DMS 273 (cell line): ENCODE measurements at regions not wholly inside any gene's neighbourhood (a gene's known extent, or its start where the extent isn't known, plus 50 kb on each side); places are given as distances from the start of the nearest gene placed in this dataset.
"Not testable (repeated sequence)": the region's sequence is repeated elsewhere in the genome, so short reads cannot be mapped to it uniquely, and the experiment has no call there.

ENCODE experiments used
- DNase-seq: peaks from one replicate; lab custom pipeline; 2025; ENCODE audit not compliant: unreplicated experiment; lab: John Stamatoyannopoulos, UW

DNA sequence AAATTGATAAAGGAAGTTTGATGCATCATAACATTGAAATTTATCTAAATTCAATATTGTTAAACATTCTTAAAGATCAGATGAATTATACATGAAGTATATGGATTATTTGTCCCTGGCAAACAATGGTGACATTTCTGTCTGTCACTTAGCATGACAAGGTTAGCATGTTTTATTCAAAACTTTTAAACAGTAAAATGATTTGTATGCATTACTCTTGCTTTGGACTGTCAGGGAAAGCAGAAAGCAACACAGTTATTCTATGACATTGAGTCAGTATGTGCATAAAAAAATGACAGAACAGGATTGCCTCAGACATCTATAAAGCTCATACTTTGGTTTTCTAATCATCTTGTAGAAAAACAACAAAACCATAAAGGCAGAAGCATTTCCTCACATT, 193.7 kb downstream of the IZUMO3 start:
- no peak for DNase-seq

DNA sequence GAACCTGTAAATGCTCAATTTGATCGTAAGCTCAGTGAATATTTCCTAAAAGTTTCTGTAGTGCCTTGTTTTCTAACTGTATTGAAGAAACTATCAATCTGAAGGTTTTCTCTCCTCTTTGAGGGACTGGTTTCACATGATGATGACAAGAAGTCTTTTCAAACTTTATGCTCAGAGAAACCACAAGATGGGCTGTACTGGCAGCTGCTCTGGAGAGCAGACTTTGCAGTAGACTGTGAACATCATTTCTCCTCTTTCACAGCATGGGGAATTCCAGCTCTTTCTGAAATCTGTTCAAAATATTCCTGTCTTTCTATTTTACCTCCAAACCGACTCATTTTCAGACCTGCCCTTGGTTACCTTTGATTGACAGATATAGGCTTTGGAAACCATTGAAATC, 194.4 kb downstream of the IZUMO3 start:
- DNase-seq: no peak

DNA sequence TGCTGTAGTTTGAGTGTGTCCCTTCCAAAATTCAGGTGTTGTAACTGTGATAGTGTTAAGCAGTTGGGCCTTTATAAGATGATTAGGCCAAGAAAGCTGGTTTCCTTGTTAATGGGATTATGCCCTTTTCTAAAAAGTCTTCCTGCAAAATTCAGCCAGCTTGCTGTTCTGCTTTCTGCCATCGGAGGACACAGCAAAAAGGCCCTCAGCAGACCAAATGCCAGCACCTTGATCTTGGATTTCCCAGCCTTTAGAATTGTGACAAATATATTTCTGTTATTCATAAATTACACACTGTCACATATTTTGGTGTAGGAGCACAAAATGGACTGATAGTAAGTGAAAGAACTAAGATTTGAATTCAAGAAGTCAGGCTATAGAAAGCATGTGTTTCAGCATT, 203.2 kb downstream of the IZUMO3 start:
- DNase-seq: no peak

DNA sequence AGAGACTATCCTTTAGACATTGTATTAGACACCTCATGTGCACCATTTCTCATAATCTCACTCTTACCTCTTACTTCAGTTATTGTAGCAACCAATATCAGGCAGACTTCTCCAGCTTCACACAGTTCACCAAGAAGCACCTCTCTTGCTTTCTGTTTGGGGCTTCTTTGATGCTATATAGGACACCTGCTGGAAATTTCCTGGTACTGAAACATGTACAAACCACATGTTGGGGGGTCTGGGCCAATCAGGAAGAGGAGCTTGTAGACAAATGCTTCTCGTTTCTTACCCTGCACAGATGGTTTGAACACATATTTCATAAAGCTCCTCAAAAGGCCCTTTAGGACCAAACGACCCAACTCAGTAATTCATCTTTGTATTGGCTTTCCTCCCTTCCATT, 212.1 kb downstream of the IZUMO3 start:
- peak; percentile 22 for DNase-seq

DNA sequence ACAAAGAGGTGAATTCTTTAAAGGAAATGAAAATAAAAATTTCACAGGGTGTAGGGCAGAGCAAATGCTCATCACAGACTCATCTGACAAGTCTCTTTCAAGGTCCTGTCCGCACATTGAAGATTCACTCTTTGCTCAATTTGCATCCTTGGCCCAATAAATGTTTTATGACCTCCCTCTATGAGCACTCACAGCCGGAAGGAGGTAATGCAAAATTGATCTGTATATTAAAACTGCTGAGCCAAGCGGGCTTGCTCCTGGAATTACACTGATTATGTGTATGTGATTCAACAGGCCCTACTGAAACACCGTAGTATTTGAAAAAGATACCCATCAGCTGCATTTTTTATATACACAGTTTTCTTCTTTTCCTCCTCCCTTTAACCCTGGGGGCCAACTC, 246.8 kb downstream of the IZUMO3 start:
- no peak for DNase-seq

DNA sequence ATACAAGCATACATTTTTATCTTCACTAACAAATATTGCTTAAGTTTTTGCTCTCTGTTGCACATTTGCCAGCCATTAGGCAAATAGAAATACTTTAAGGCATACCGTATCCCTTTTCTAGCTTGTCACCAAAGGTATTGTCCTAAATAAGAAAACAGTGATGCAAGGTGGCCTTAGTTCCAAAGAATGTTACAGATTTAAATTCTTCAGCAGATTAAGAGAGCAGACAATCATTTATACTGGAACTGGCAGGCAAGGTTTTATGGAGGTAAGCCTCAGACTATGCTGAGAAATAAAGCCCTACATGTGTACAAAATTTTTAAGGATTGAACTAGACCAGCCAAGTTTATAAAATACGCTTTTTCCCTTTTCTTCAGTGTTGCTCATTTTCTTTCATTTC, 247.8 kb downstream of the IZUMO3 start:
- DNase-seq: no peak

DNA sequence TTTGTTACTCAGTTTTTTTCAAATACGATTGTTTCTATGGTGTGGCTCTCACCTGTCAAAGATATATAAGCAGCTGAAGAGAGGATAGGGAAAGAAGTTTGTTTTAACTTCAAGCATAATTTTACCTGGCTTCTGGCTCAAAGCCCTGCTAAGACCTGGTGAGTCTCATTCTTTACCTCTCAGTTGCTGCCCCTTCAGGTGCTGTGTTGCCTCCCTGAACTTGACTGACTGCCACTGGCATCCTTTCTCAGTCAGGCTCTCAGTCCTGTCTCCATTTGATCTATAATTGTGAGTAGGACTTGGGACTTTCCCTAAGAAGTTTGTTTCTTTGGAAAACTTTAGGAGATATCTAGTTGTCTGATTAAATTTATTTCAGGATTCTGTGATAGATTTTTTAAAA, 249.6 kb downstream of the IZUMO3 start:
- DNase-seq: no peak

DNA sequence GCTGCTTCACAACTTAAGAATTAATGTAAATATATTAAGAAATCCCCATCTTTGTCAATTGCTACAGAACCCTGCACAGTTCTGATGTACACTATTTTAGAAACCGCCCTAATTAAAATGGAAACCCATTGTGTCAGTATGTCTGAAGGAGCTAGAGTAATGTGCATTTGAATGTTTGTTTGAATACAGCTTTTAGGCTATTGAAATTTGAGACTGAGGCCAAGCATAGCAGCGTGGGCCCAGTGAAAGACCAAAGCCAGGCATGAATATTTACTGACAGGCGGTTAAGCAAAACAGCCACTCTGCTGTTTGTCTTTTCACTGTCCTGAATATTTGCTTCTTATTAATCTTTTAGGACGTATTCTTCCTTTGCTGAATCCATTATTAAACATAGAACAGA, 252.3 kb downstream of the IZUMO3 start:
- DNase-seq: no peak

DNA sequence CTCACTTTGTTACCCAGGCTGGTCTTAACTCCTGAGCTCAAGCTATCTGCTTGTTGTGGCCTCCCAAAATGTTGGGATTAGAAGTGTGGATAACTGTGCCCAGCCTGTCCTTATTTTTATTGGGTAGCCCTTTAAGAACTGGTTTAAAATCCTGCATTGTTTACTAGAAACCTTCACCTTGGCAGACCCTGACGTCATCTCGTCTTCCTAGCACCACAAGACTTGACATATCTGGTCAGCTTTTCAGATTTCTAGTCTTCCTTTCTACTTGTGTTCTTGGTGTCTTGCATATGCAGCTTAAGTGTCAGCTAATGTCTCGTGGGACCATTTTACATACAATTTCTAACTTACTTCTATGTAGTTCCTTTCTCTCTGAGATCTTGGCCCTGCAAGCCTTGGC, 258.9 kb downstream of the IZUMO3 start:
- DNase-seq: no peak

DNA sequence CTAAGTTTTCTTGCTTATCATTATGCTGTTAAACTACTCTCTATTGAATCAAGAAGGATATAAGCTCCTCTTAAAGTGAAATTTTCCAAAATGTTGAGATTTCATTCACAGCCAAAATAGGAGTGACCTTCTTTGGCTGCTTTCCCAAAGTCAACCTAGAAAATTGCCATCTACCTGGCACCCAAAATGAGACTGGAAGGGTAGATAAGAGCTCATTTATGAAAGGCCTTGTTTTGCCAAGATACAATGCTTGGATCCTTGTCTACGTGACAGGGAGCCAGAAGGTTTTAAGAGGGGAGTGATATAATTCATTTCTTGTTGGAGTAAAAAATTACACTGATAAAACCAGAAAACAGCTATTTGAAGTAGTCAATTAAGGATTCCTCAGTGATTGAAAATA, 287.1 kb downstream of the IZUMO3 start:
- no peak for DNase-seq

DNA sequence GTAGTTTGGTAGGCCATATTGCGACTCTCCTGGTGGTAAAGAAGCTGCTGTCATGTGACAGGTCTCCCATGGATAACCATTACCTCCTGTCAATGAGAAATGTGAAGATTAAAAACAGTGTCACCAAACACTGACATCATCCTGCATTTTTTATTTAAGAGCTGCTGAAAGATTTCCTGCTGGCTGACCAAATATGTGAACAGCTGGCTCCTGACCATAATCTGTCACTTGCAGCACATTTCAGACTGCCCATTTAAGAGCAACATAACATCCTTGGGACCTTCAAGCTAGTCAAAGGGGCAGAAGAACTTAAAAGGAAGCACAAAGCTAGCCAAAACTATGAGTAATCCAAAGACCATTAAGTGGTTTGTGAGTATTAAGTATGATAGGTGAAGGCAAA, 288.0 kb downstream of the IZUMO3 start:
- DNase-seq: peak; percentile 49

DNA sequence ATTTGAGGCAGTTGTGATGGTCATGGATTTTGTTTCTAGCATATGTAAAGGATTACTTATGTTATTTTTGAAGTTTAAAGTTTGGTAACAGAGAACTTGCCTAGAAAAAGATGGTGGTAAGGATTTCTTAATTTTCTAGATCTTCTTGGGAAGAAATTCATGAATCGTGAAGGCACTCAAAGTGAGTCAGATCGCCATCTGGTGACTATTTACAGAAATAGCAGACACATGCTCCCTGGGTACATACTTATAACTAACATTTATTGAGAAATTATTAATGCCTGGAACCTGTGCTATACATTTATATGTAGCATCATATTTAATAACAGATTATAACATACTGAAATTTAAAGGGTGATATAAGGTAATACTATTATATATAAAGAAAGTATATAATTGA, 299.7 kb downstream of the IZUMO3 start:
- DNase-seq: peak; percentile 65

DNA sequence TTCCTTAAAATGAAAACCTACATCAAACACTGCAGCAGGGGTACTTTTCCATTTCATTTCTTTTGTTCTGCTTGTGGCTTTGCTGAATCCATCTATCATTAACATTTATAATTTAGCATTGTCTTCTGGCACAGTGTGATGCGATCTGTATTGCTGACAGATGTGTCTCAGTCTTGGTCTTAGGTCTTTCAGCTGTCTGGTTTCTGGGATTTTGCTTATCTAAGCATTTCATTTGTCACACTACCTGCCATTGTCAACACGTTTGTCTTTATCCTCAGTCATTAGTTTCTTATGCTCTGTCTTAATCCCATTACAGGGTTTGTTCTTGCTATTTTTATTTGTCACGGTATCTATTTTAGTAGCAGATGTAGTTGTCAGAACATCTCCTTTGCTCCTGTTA, 303.1 kb downstream of the IZUMO3 start:
- no peak for DNase-seq

DNA sequence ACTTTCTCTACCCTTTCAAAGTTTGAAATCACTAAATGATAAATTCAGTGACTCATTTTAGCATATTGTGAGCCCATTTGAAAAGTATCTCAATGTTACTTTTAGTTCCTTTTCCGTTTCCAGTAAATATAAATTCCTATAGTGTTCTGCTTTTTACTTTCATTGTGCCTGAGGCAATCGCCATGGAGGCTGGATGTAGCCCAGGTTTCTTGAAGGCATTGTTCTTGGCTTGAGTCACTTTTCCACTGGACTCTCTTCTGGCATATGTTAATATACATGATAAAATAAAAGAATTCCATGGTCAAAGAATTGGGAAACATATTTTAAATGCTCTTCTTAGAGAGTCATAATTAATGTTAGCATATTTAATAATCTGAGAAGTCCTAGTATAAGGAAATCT, 327.0 kb downstream of the IZUMO3 start:
- DNase-seq: no peak

DNA sequence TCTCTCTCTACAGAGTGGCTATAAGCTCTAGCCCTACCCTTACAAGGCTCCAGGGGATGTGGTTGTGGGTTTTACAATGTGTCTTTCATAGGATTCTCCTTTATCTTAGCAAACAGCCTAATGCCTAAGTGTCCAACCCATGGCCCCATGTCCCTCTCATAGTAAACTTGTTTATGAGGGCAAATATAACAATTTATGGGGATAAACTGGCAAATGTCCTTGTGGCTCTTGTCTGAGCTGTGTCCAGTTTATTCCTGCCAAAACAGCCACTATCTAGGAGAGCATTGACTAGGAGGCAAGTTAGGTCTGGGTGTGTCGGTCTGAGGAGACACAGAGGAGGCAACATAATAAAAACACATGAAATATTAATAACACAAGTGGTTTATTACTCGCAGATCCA, 335.1 kb downstream of the IZUMO3 start:
- DNase-seq: no peak

DNA sequence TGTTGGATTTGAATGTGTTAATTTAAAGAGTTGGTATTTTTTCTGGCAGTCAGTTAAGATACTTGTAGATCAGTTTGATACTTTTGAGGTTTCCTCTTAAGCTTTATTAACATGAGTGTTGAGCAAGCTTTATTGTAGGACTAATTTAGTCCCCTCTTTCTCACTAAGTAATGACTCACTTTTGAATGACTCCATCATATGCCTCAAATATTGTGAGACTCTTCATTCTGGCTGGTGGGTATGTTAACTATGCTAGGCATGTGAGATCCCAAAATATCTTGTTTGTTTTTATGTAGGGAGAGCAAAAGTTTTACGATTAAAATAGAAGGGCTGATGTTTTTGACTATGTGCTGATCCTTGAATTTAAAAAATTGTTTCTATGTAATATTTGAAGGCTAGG, 355.7 kb downstream of the IZUMO3 start:
- no peak for DNase-seq

DNA sequence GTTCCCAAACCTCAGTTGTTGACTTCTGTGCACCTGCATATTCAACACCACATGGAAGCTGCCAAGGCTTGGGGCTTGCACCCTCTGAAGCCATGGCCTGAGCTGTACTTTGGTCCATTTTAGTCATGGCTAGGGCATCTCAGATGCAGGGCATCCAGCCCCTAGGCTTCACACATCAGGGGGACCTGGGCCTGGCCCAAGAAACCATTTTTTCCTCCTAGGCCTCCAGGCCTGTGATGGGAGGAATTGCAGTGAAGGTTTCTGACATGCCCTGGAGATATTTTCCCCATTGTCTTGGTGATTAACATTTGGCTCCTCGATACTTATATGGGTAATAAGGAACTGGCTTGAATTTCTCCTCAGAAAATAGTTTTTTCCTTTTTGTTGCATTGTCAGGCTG, 354.5 kb upstream of the ELAVL2 start:
- not testable (repeated sequence) for DNase-seq

DNA sequence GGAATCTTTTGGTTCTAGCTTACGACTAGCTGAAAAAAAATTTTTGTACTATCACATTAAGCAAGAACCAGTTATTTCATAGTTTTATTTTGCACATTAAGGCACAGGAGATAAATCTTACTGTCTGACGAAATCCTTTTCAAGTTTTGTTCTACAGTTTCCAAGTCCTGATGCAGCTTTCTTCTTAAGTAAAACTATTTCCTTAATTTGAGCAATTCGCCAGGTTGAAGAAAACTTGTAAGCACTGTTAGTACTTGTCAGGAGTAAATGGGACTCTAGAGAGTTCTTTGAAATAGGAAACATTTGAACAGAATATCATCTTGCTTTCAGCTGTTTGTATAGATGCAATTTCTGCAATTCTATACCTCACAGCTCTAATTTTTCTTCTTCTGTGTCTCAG, 318.8 kb upstream of the ELAVL2 start:
- no peak for DNase-seq

DNA sequence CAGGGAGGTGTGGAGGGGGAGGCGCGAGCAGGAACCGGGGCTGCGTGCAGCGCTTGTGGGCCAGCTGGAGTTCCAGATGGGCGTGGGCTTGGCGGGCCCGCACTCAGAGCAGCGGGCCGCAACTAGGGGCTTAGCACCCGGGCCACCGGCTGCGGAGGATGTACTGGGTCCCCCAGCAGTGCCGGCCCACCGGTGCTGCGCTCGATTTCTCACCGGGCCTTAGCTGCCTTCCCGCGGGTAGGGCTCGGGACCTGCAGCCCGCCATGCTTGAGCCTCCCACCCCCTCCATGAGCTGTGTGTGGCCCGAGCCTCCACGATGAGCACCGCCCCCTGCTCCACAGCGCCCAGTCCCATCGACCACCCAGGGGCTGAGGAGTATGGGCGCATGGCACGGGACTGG, 309.0 kb upstream of the ELAVL2 start:
- not testable (repeated sequence) for DNase-seq

DNA sequence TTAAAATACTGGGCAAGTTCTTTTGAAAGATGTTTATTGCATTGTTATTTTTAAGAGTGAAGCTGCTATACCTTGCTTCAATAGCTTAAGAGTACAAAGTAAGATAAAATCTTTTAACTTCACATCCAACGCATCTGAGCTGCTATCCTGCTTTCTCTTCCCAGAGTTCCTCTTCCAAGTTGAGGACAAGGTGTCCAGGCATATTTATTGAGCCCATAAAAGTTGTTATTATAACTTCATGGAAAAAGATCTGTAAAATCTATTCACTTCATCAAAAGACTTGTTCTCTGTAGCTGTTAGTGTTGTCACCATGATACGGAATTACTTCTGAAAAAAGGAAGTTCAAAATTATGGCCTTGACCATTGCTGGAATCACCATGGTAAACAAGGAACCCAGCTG, 306.2 kb upstream of the ELAVL2 start:
- no peak for DNase-seq

DNA sequence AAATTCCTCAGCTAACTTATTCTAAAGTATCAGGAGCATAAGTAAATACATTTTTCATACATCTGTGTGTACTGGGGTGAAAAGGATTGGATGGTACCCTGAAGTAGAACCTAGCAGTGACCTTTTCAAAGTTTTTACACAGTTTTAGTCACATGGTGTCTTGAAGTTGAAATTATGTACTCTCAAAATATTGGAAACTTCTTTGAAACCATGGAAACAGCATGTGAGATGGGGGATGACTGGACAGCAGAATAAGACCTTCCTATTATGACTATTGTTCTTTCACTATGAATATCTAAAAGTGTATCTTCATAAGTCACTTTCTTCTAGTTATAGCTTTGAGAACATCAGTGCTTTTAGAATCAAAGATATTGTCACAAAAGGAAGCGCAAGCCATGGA, 301.5 kb upstream of the ELAVL2 start:
- DNase-seq: no peak

DNA sequence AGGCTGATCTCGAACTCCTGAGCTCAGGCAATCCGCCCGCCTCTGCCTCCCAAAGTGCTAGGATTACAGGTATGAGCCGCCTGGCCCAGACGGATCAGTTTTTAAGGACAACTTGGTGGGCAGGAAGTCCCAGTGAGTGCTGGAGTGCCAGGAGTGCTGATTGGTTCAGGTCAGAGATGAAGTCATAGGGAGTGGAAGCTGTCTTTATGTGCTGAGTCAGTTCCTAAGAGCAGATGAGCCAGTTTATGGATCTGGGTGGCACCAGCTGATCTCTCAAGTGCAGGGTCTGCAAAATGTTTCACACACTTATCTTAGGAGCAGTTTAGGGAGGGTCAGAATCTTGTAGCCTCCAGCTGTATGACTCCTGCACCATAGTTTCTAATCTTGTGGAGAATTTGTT, 292.1 kb upstream of the ELAVL2 start:
- no peak for DNase-seq

DNA sequence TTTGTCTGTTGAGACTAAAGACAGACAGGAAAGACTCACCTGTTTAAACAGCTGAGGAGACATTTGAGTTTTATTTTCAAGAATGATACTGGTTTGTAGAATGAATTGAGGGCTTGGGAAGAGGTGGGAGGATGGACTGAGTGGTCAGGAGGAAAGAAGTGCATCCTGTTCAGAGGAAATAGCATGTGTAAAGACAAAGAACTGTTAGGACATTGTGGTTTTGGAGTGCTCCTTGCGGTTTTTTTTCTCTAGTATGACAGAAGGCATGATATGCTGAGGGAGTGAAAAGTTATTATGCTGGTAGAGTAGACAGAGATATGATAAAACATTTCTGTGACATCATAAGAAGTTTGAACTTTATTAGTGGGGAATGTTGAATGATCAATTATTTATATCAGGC, 270.7 kb upstream of the ELAVL2 start:
- no peak for DNase-seq

DNA sequence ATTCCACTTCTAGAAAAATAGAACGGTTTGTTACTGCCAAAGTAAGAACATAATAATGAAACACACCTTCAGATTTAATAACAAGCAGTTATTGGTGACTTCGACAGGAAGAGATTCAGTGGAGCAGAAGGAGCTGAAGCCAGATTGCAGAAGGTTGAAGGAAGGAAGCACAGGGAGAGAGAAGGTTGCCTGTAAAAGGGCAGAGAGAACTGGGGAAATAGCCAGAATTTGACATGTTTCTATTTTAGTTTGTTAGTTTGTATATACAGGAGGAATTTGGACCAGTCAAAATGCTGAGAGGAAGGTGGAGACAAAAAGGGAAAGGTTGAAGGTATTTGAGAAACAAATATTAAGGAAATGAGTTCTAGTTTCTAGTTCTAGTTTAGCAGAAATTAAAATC, 269.2 kb upstream of the ELAVL2 start:
- DNase-seq: no peak
